OCI-LY3 (cell line): ENCODE measurements at regions not wholly inside any gene's neighbourhood (a gene's known extent, or its start where the extent isn't known, plus 50 kb on each side); places are given as distances from the start of the nearest gene placed in this dataset.

Experiments used
- H2AFZ ChIP-seq: fragments of 200-600, 300-600 bp; shearing (Covaris generic); 2 replicates; pipeline ENCODE4 v1.6.0; 2014; ENCODE audit warnings: antibody characterized with exemption, low read depth, low read length
- H3K27ac ChIP-seq: fragments of 200-600, 300-600 bp; sonication (generic); 2 replicates; pipeline ENCODE4 v1.5.1; 2014; ENCODE audit warnings: mild to moderate bottlenecking, low read length, moderate library complexity, mixed read lengths
- H3K27me3 ChIP-seq: fragments of 200-600, 300-600 bp; sonication (generic); 2 replicates; pipeline ENCODE4 v1.6.1; 2014; ENCODE audit warnings: low read depth, low read length, mixed read lengths
- H3K36me3 ChIP-seq: fragments of 200-600, 300-600 bp; sonication (generic); replicated peaks from 2 replicates; pipeline ENCODE3; 2014; ENCODE audit warnings: low read depth, low read length, mixed read lengths
- H3K4me1 ChIP-seq: fragments of 300-600, 200-600 bp; sonication (generic); 2 replicates; pipeline ENCODE4 v1.6.1; 2014; ENCODE audit warnings: low read length, mixed read lengths
- H3K4me2 ChIP-seq: fragments of 200-600, 300-600 bp; sonication (generic); 2 replicates; pipeline ENCODE4 v1.6.1; 2014; ENCODE audit warnings: low read length, mixed read lengths
- H3K4me3 ChIP-seq: fragments of 300-600, 200-600 bp; sonication (generic); 2 replicates; pipeline ENCODE4 v1.5.1; 2014; ENCODE audit warnings: antibody characterized with exemption, mild to moderate bottlenecking, low read length, moderate library complexity
- H3K79me2 ChIP-seq: fragments of 300-600, 200-600 bp; shearing (Covaris generic); 2 replicates; pipeline ENCODE4 v1.6.1; 2014; ENCODE audit warnings: mild to moderate bottlenecking, low read length, mixed read lengths
- H3K9ac ChIP-seq: fragments of 300-600, 200-600 bp; shearing (Covaris generic); 2 replicates; pipeline ENCODE4 v1.6.0; 2014; ENCODE audit warnings: mild to moderate bottlenecking, low read length, moderate library complexity
- H3K9me3 ChIP-seq: fragments of 200-600, 300-600 bp; shearing (Covaris generic); 2 replicates; pipeline ENCODE4 v1.6.1; 2014; ENCODE audit warnings: low read length, mixed read lengths; ENCODE audit not compliant: insufficient read depth
- H4K20me1 ChIP-seq: fragments of 200-600, 300-600 bp; sonication (generic); 2 replicates; pipeline ENCODE4 v1.6.1; 2016; ENCODE audit warnings: low read length, mixed read lengths; ENCODE audit not compliant: insufficient read depth
- EZH2phosphoT487 ChIP-seq: fragments of 200-600 bp; shearing (Covaris generic); IDR thresholded peaks from 2 replicates; pipeline ENCODE4 v1.6.1; 2018; ENCODE audit warnings: antibody characterized with exemption, mixed run types, low read depth
- TF ChIP-seq, protein P1 (sequence below): fragments of 200-600, 300-600 bp; sonication (generic); IDR thresholded peaks from 2 replicates; pipeline ENCODE4 v1.5.1; 2014; ENCODE audit warnings: antibody characterized with exemption, low read length, low read depth

DNA sequence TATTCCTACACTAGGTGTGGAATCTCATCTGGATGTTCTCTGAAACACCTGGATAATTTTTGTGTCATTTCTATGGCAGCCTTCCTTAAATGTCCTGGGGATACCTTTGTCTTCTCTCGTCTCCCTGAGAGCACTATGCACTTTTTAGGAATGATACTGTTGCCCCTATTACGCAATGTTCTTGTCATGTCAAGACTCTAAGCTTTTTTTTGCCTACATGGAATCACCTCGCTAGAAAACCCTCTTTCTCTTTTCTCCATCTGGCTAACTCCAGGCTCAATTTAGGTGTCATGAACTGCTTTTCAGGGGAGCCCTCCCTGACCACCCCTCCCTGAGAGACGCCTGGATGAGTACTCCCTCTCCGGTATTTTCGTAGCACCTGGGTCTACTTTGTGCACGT, 81.3 kb downstream of the SOX2 start:
- Histone ChIP-seq H4K20me1 (no peaks in the 10 kb centered on the region), H3K36me3 (no peaks in the 10 kb centered on the region), H3K27ac (no peak overlapping the region), H3K79me2 (no peaks in the 10 kb centered on the region), H3K27me3 (no peaks in the 10 kb centered on the region), H3K9me3 (no peaks in the 10 kb centered on the region), H3K4me2 (no peak overlapping the region), H2AFZ (no peak overlapping the region), H3K4me1 (peaks cover 16% of the 10 kb centered on the region), H3K4me3 (no peak overlapping the region), H3K9ac (no peak overlapping the region)
- TF ChIP-seq EZH2phosphoT487, result no peak
- TF ChIP-seq, protein P1, sequence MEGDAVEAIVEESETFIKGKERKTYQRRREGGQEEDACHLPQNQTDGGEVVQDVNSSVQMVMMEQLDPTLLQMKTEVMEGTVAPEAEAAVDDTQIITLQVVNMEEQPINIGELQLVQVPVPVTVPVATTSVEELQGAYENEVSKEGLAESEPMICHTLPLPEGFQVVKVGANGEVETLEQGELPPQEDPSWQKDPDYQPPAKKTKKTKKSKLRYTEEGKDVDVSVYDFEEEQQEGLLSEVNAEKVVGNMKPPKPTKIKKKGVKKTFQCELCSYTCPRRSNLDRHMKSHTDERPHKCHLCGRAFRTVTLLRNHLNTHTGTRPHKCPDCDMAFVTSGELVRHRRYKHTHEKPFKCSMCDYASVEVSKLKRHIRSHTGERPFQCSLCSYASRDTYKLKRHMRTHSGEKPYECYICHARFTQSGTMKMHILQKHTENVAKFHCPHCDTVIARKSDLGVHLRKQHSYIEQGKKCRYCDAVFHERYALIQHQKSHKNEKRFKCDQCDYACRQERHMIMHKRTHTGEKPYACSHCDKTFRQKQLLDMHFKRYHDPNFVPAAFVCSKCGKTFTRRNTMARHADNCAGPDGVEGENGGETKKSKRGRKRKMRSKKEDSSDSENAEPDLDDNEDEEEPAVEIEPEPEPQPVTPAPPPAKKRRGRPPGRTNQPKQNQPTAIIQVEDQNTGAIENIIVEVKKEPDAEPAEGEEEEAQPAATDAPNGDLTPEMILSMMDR, result no peak

DNA sequence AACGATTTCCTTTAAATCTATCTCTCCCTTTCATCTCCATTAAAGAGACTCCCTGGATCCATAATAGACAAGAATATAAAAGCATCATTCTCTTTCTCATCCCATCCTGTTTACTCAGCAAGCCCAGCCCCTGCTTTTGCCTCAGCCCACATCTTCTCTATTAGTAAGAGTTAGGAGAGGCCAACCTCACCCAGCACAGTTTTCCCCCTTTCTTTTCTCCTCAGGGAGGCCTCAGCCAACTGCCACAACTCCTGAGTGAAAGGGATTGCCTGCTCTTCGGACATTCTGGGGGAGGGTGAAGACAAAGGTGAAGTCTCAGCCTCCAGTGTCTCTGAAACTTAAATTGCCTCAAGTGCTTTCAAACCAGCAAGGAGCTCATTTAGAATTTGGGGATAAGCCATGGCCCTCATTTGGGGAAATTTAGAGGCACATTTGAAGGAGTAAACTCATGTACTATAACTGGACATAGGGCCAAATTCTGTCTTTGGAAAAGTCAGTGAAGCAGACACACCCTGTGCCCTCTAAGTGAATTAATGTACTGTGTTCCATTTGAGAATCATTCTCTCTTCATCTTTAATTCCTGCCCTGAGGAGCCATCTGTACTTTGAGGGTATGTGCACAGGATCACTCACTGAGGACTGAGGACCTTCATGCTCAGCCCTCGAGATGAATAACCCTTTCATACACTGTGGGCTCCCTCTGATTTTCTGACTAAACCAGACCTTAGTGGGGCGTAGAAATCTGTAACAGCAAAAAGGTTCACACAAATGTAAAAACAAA, 82.5 kb downstream of the SOX2 start:
- Histone ChIP-seq H3K9me3 (no peaks in the 10 kb centered on the region), H3K9ac (no peak overlapping the region), H3K4me3 (no peak overlapping the region), H2AFZ (no peak overlapping the region), H3K36me3 (no peaks in the 10 kb centered on the region), H3K4me2 (no peak overlapping the region), H4K20me1 (no peaks in the 10 kb centered on the region), H3K27me3 (no peaks in the 10 kb centered on the region), H3K4me1 (peaks cover 16% of the 10 kb centered on the region), H3K79me2 (no peaks in the 10 kb centered on the region), H3K27ac (no peak overlapping the region)
- TF ChIP-seq, protein P1, result no peak
- TF ChIP-seq EZH2phosphoT487, result no peak

DNA sequence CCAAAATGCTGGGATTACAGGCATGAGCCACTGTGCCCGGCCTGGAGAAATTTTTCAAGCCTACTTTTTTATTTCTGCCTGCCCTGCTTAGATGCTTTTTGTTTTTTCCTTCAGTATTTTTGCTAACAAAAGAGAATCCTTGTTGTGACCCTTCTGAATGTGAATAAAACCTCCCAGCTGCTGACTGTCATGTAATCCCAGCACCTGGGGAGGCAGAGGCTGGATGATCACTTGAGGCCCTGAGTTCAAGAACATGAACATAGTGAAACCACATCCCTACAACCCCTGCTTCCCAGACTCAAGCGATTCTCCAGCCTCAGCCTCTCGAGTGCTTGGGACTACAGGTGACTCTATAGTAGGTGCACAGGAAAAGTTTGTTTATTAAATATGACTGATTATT, 84.9 kb downstream of the SOX2 start:
- Histone ChIP-seq H3K36me3 (no peaks in the 10 kb centered on the region), H3K4me2 (no peak overlapping the region), H4K20me1 (no peaks in the 10 kb centered on the region), H3K4me3 (no peak overlapping the region), H3K27ac (no peak overlapping the region), H3K27me3 (no peaks in the 10 kb centered on the region), H3K4me1 (peaks cover 9% of the 10 kb centered on the region), H2AFZ (no peak overlapping the region), H3K9me3 (no peaks in the 10 kb centered on the region), H3K9ac (no peak overlapping the region), H3K79me2 (no peaks in the 10 kb centered on the region)
- TF ChIP-seq, protein P1, result no peak
- no peak for TF ChIP-seq EZH2phosphoT487

DNA sequence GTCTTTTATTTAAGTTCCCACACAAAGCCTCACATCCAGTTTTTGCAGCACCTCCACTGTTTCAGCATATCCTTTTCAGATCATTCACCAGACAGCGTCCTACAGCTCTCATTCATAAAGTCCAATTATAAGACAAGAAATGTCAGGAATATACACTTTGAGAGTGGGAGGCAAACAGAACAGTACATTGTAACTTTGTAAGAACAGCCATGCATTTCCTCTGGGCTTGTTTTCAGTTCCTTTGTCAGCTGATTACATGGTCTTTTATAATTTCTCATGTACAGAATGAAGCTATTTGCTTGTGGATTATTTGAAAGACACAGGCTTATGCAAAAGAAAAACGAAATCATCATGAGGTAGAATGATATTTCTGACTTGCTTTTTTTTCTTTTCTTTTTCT, 85.7 kb downstream of the SOX2 start:
- Histone ChIP-seq H3K36me3 (no peaks in the 10 kb centered on the region), H3K9me3 (no peaks in the 10 kb centered on the region), H3K9ac (no peak overlapping the region), H3K79me2 (no peaks in the 10 kb centered on the region), H3K4me3 (no peak overlapping the region), H4K20me1 (no peaks in the 10 kb centered on the region), H3K4me1 (peaks cover 6% of the 10 kb centered on the region), H2AFZ (peak overlapping the region; percentile 83), H3K27me3 (no peaks in the 10 kb centered on the region), H3K4me2 (no peak overlapping the region), H3K27ac (no peak overlapping the region)
- no peak for TF ChIP-seq EZH2phosphoT487
- TF ChIP-seq, protein P1, result no peak
